Gastrocnemius medialis (tissue), 4 donors: ENCODE measurements at regions not wholly inside any gene's neighbourhood (a gene's known extent, or its start where the extent isn't known, plus 50 kb on each side); places are given as distances from the start of the nearest gene placed in this dataset.
A peak's percentile ranks its signal among the peaks of the same experiment; 100 is the strongest.

Source experiments
- CTCF ChIP-seq, 5 experiments: fragments of 450-650 bp in 3 of 5; fragments of 200-600 bp in 2 of 5; sonication (generic) in 2 of 5; IDR thresholded peaks in 4 of 5; conservative IDR thresholded peaks in 1 of 5; 1 replicate in 4 of 5; 2 replicates in 1 of 5; pipeline ENCODE4 v1.5.1; 2016 to 2019; ENCODE audit warnings: antibody characterized with exemption in 5 of 5, mild to moderate bottlenecking in 3 of 5, moderate library complexity in 3 of 5
- POLR2A ChIP-seq, 2 donors: fragments of 450-650 bp; IDR thresholded peaks; one replicate each; pipeline ENCODE4 v1.6.1; 2017; ENCODE audit warnings: antibody characterized with exemption in 2 of 2, mild to moderate bottlenecking in 2 of 2, moderate library complexity in 2 of 2

- peak in 4 of 5 experiments; percentile 21 to 35 (median 34) for TF ChIP-seq CTCF (IDR thresholded peaks at IDR 0.05 in 4 of 5, conservative IDR thresholded peaks at IDR 0.05 in 1 of 5)
- TF ChIP-seq POLR2A (IDR thresholded peaks at IDR 0.05): no peak
Observed at GRCh38 chr2:144099780-144100377, 420.0 kb downstream of the ZEB2 start.
